GM10266 (cell line): ENCODE measurements at regions not wholly inside any gene's neighbourhood (a gene's known extent, or its start where the extent isn't known, plus 50 kb on each side); places are given as distances from the start of the nearest gene placed in this dataset.
"Not testable (repeated sequence)": the region's sequence is repeated elsewhere in the genome, so short reads cannot be mapped to it uniquely, and the experiment has no call there.

ENCODE experiments used
- DNase-seq: peaks from one replicate; pipeline ENCODE4 v3.0.0; 2012; ENCODE audit errors: extremely low spot score
- CTCF ChIP-seq: IDR thresholded peaks from 2 replicates; pipeline ENCODE4 v1.5.1; 2012; ENCODE audit warnings: mild to moderate bottlenecking, low read depth; ENCODE audit not compliant: control insufficient read depth, insufficient read depth; ENCODE audit errors: missing control alignments

- no peak for DNase-seq
- TF ChIP-seq CTCF, result no peak
Measured at GRCh38 chr9:110126986-110127864, 80.7 kb downstream of the C9orf152 start.

GRCh38 chr9:110128664-110129329 is 79.2 kb downstream of the C9orf152 start:
- no peak for TF ChIP-seq CTCF

GRCh38 chr9:110129425-110129824 is 78.5 kb downstream of the C9orf152 start:
- DNase-seq, result no peak

More at GRCh38 chr9:110128664-110129329, 79.2 kb downstream of the C9orf152 start:
- peak; percentile 59 for DNase-seq

GRCh38 chr9:110130211-110130610 is 77.7 kb downstream of the C9orf152 start:
- no peak for DNase-seq
- TF ChIP-seq CTCF, result no peak

More at GRCh38 chr9:110129425-110129824, 78.5 kb downstream of the C9orf152 start:
- no peak for TF ChIP-seq CTCF

GRCh38 chr9:110130791-110131416 is 77.1 kb downstream of the C9orf152 start:
- no peak for DNase-seq
- TF ChIP-seq CTCF, result no peak

- TF ChIP-seq CTCF, result no peak
- no peak for DNase-seq
Measured at GRCh38 chr9:110131499-110131898, 76.5 kb downstream of the C9orf152 start.

- DNase-seq, result not testable (repeated sequence)
Measured at GRCh38 chr9:110132531-110132930, 75.4 kb downstream of the C9orf152 start.
